Gastrocnemius medialis (tissue), 4 donors: ENCODE measurements at regions not wholly inside any gene's neighbourhood (a gene's known extent, or its start where the extent isn't known, plus 50 kb on each side); places are given as distances from the start of the nearest gene placed in this dataset.
A peak's percentile ranks its signal among the peaks of the same experiment; 100 is the strongest.

Experiments used
- ATAC-seq, 2 donors: fragments of 150-250 bp; one replicate each; pipeline ENCODE4 v1.9.1; 2016
- DNase-seq, 2 donors: peaks; one replicate each; pipeline ENCODE4 v3.0.0-alpha.2; 2019
- H3K27ac ChIP-seq, 4 donors: fragments of 200-600 bp; sonication (generic); 1 replicate in 1 of 4; 2 replicates in 3 of 4; pipeline ENCODE4 v1.5.1; 2016 to 2018; ENCODE audit warnings: mild to moderate bottlenecking in 2 of 4, moderate library complexity in 1 of 4
- H3K27me3 ChIP-seq, 3 donors: fragments of 200-600 bp; sonication (generic) in 2 of 3; 1 replicate in 1 of 3; 2 replicates in 2 of 3; pipeline versions ENCODE4 v1.5.1 to v1.6.0; 2016 to 2019; ENCODE audit warnings: mild to moderate bottlenecking in 1 of 3, moderate library complexity in 1 of 3
- H3K36me3 ChIP-seq, 2 donors: fragments of 200-600 bp; sonication (generic) in 1 of 2; one replicate each; pipeline ENCODE4 v1.5.1; 2017 to 2018
- H3K4me1 ChIP-seq, 2 donors: fragments of 200-600 bp; sonication (generic) in 1 of 2; one replicate each; pipeline ENCODE4 v1.5.1; 2016 to 2017; ENCODE audit warnings: mild to moderate bottlenecking in 2 of 2
- H3K4me3 ChIP-seq, 4 donors: fragments of 200-600 bp; sonication (generic) in 3 of 4; 1 replicate in 1 of 4; 2 replicates in 3 of 4; pipeline ENCODE4 v1.5.1; 2016 to 2019; ENCODE audit warnings: mild to moderate bottlenecking in 2 of 4
- H3K9me3 ChIP-seq, 3 donors: fragments of 200-600 bp; sonication (generic) in 2 of 3; 1 replicate in 1 of 3; 2 replicates in 2 of 3; pipeline ENCODE4 v1.5.1; 2016 to 2019
- POLR2A ChIP-seq, 2 donors: fragments of 450-650 bp; IDR thresholded peaks; one replicate each; pipeline ENCODE4 v1.6.1; 2017; ENCODE audit warnings: antibody characterized with exemption in 2 of 2, mild to moderate bottlenecking in 2 of 2, moderate library complexity in 2 of 2
- in situ Hi-C, 4 donors: fragments of 200-750 bp; cut with MboI; loops; one replicate each; pipeline versions ENCODE4 v1.15.0 to v1.8.0; 2017; ENCODE audit warnings: low sequenced_read_pairs in 4 of 4
- intact Hi-C: fragments of 100-400 bp; cut with DNase I; formaldehyde crosslinking; loops from one replicate; pipeline ENCODE4 v1.15.1; 2023; ENCODE audit warnings: low total_unique reads
- TF ChIP-seq, protein P1 (sequence below), 5 experiments: fragments of 450-650 bp in 3 of 5; fragments of 200-600 bp in 2 of 5; sonication (generic) in 2 of 5; IDR thresholded peaks in 4 of 5; conservative IDR thresholded peaks in 1 of 5; 1 replicate in 4 of 5; 2 replicates in 1 of 5; pipeline ENCODE4 v1.5.1; 2016 to 2019; ENCODE audit warnings: antibody characterized with exemption in 5 of 5, mild to moderate bottlenecking in 3 of 5, moderate library complexity in 3 of 5

DNA sequence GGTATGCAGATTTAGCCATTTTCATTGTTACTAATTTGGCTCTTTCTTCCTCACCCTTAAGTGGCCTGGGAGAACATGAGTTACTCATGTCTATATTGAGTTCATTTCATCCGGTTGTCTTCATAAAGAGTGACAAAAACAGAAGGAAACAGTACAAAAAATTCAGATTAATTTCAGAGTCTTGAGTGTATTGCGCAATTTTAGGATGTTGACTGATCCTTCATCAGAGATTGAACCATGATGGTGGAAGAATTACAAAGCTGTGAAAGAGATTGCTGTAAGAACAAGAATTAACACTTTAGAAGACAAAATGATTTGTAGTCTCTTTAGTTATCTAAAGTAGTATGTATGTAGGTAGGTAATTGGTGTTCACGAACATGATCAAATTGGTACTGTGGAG lies 194.0 kb upstream of the PPP1R3A start:
- intact Hi-C loops (no loop called here), in situ Hi-C loops (no loop called here)
- Histone ChIP-seq H3K4me1 (peaks cover 33 to 47% of the 10 kb centered on the region in 2 donors), H3K36me3 (no peaks in the 10 kb centered on the region), H3K27ac (peak overlapping the region in 3 of 4 donors; percentile 8 to 39 (median 22)), H3K9me3 (no peaks in the 10 kb centered on the region), H3K4me3 (no peak overlapping the region), H3K27me3 (no peaks in the 10 kb centered on the region)
- ATAC-seq = no peak
- no peak for TF ChIP-seq POLR2A (IDR thresholded peaks at IDR 0.05)
- TF ChIP-seq, protein P1, sequence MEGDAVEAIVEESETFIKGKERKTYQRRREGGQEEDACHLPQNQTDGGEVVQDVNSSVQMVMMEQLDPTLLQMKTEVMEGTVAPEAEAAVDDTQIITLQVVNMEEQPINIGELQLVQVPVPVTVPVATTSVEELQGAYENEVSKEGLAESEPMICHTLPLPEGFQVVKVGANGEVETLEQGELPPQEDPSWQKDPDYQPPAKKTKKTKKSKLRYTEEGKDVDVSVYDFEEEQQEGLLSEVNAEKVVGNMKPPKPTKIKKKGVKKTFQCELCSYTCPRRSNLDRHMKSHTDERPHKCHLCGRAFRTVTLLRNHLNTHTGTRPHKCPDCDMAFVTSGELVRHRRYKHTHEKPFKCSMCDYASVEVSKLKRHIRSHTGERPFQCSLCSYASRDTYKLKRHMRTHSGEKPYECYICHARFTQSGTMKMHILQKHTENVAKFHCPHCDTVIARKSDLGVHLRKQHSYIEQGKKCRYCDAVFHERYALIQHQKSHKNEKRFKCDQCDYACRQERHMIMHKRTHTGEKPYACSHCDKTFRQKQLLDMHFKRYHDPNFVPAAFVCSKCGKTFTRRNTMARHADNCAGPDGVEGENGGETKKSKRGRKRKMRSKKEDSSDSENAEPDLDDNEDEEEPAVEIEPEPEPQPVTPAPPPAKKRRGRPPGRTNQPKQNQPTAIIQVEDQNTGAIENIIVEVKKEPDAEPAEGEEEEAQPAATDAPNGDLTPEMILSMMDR (IDR thresholded peaks at IDR 0.05 in 4 of 5, conservative IDR thresholded peaks at IDR 0.05 in 1 of 5) = no peak
- no peak for DNase-seq

DNA sequence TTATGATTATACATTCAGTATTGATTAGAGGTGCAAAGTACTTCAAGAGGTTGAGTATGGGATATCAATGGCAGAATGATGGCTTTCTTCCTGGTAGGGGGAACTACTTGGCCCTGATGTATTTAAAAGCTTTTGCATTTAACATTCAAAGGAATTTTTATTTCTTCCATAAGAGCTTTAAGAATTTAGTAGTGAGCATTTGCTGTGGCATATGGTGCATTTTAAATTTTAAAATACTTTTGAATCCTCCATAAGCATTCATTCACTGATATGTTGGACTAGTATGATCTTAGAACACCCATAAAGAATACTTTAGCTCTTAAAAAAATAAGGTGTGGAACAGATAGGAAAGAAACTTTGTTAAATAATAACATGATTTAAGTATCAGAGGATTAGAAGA lies 191.9 kb upstream of the PPP1R3A start:
- H3K27ac ChIP-seq = no peak overlapping the region
- intact Hi-C loops = no loop called here
- H3K9me3 ChIP-seq = no peaks in the 10 kb centered on the region
- no peaks in the 10 kb centered on the region for H3K36me3 ChIP-seq
- DNase-seq (no peak), ATAC-seq (no peak)
- in situ Hi-C loops = no loop called here
- H3K27me3 ChIP-seq = no peaks in the 10 kb centered on the region
- no peak overlapping the region for H3K4me3 ChIP-seq
- peaks cover 44 to 62% of the 10 kb centered on the region in 2 donors for H3K4me1 ChIP-seq
- TF ChIP-seq POLR2A (IDR thresholded peaks at IDR 0.05) = no peak
- TF ChIP-seq, protein P1 (IDR thresholded peaks at IDR 0.05 in 4 of 5, conservative IDR thresholded peaks at IDR 0.05 in 1 of 5) = no peak

DNA sequence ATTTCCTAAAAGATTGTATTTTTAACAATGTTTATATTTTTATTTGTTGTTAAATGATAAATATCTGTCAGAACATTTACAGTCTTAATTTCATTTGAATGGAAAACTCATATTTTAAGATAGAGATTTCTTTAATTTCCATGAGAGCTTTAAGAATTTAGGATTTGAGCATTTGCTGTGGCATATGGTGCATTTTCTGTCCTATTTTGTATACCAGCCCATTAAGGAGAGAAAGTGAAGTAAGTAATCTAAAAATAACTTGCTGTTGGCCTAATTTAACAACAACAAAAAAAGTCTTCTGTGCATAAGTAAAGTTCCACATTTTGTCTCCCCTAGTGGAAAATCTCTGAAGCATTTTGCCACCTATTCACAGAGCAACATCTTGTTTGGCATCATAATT lies 190.9 kb upstream of the PPP1R3A start:
- TF ChIP-seq POLR2A (IDR thresholded peaks at IDR 0.05) = no peak
- TF ChIP-seq, protein P1 (IDR thresholded peaks at IDR 0.05 in 4 of 5, conservative IDR thresholded peaks at IDR 0.05 in 1 of 5) = no peak
- no peaks in the 10 kb centered on the region for H3K9me3 ChIP-seq
- H3K36me3 ChIP-seq = no peaks in the 10 kb centered on the region
- in situ Hi-C loops = no loop called here
- H3K4me3 ChIP-seq = no peak overlapping the region
- peaks cover 48 to 62% of the 10 kb centered on the region in 2 donors for H3K4me1 ChIP-seq
- DNase-seq = no peak
- no peaks in the 10 kb centered on the region for H3K27me3 ChIP-seq
- no peak for ATAC-seq
- peak overlapping the region; percentile 6 to 51 (median 12) for H3K27ac ChIP-seq
- intact Hi-C loops = no loop called here

DNA sequence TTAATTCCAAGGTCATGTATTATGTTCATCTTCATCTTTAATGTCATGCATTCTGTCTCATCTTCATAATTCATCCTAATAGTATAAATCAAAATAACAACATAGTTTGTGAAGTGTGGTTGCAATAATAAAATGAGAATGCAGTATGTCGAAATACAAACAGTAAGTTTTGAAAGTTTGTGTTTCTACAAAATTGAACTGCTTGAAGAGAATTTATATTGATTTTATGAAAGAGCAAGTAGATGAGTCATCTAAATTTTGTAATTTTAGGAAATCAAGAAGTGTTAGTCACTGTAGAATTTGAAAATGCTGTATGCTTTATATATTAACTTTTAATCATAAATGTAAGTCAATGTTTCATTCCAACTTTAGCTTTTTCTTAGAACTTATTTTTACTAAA lies 190.5 kb upstream of the PPP1R3A start:
- Histone ChIP-seq H3K27ac (peak overlapping the region in 3 of 4 donors; percentile 6 to 51 (median 11)), H3K4me1 (peaks cover 53 to 61% of the 10 kb centered on the region in 2 donors), H3K9me3 (no peaks in the 10 kb centered on the region), H3K4me3 (no peak overlapping the region), H3K27me3 (no peaks in the 10 kb centered on the region), H3K36me3 (no peaks in the 10 kb centered on the region)
- intact Hi-C loops (no loop called here), in situ Hi-C loops (no loop called here)
- DNase-seq = no peak
- TF ChIP-seq, protein P1 (IDR thresholded peaks at IDR 0.05 in 4 of 5, conservative IDR thresholded peaks at IDR 0.05 in 1 of 5) = no peak
- TF ChIP-seq POLR2A (IDR thresholded peaks at IDR 0.05) = no peak
- ATAC-seq = no peak

- Histone ChIP-seq H3K27ac (no peak overlapping the region), H3K4me3 (no peak overlapping the region), H3K27me3 (no peaks in the 10 kb centered on the region), H3K36me3 (no peaks in the 10 kb centered on the region), H3K4me1 (peaks cover 58 to 65% of the 10 kb centered on the region in 2 donors), H3K9me3 (no peaks in the 10 kb centered on the region)
- in situ Hi-C loops (no loop called here), intact Hi-C loops (no loop called here)
- TF ChIP-seq, protein P1 (IDR thresholded peaks at IDR 0.05 in 4 of 5, conservative IDR thresholded peaks at IDR 0.05 in 1 of 5) = no peak
- TF ChIP-seq POLR2A (IDR thresholded peaks at IDR 0.05) = no peak
- no peak for ATAC-seq
- DNase-seq = no peak
Measured at GRCh38 chr7:114108510-114108909, 189.7 kb upstream of the PPP1R3A start.
